ENCODE measurements at regions not wholly inside any gene's neighbourhood (a gene's known extent, or its start where the extent isn't known, plus 50 kb on each side); places are given as distances from the start of the nearest gene placed in this dataset.
A peak's percentile ranks its signal among the peaks of the same experiment; 100 is the strongest.
"Not testable (repeated sequence)": the region's sequence is repeated elsewhere in the genome, so short reads cannot be mapped to it uniquely, and the experiment has no call there.

DNA sequence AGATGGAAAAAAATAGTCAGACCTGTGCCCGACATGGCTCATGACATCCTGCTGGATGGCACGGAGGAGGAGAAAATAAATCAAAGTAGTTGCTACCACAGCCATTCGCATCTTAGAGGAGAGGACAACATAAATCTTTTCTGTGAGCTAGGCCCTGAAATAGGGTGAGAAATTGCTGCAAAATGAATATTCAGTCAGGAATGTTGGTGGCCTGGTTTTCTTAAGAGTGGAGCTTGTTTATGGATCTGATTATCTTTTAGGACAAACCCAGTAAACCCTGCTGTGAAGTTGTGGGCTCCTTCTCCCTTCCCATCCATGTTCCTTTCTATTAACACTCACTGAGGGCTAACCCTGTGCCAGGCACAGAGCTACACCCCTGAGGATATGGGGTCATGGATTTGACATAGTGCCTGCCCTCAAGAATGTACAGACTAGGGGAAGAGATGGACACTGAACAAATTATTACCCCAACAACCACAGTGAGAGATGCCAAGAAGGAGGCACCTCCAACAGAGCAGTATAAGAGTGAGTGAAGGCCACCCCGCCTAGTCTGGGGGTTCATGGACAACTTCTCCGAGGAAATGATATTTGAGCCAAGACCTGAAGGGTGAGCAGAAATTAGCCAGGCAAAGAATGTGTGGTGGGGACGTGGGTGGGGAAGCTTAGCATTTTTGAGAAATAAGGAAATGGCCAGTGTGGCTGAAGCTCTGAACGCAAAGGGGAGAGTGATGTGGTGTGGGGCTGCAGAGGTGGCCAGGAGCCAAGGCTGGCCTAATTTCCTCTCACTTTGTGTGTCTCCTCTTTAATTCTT, 68.9 kb upstream of the ARL8B start:
- FAIRE-seq (no peak), DNase-seq (peak in 1 of 6 donors; percentile 38), ATAC-seq (peak in 2 of 4 donors; percentile 26 to 37)
- 79 to 82% methylated on average over 7 of the region's 7 CpGs for WGBS, 2 donors
- TF ChIP-seq, protein P1, sequence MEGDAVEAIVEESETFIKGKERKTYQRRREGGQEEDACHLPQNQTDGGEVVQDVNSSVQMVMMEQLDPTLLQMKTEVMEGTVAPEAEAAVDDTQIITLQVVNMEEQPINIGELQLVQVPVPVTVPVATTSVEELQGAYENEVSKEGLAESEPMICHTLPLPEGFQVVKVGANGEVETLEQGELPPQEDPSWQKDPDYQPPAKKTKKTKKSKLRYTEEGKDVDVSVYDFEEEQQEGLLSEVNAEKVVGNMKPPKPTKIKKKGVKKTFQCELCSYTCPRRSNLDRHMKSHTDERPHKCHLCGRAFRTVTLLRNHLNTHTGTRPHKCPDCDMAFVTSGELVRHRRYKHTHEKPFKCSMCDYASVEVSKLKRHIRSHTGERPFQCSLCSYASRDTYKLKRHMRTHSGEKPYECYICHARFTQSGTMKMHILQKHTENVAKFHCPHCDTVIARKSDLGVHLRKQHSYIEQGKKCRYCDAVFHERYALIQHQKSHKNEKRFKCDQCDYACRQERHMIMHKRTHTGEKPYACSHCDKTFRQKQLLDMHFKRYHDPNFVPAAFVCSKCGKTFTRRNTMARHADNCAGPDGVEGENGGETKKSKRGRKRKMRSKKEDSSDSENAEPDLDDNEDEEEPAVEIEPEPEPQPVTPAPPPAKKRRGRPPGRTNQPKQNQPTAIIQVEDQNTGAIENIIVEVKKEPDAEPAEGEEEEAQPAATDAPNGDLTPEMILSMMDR (IDR thresholded peaks at IDR 0.05) = no peak
- Histone ChIP-seq H3K4me3 (no peak overlapping the region), H3K4me1 (no peaks in the 10 kb centered on the region), H3K27ac (no peak overlapping the region), H3K9me3 (no peaks in the 10 kb centered on the region), H3K36me3 (no peaks in the 10 kb centered on the region), H3K27me3 (no peaks in the 10 kb centered on the region)
- intact Hi-C loops (cut with DNase I) = loop anchor here in 2 of 3 donors (10.0 kb wide), 2 partner anchors 338 to 348 kb away; no protein-coding TSS in a partner anchor

DNA sequence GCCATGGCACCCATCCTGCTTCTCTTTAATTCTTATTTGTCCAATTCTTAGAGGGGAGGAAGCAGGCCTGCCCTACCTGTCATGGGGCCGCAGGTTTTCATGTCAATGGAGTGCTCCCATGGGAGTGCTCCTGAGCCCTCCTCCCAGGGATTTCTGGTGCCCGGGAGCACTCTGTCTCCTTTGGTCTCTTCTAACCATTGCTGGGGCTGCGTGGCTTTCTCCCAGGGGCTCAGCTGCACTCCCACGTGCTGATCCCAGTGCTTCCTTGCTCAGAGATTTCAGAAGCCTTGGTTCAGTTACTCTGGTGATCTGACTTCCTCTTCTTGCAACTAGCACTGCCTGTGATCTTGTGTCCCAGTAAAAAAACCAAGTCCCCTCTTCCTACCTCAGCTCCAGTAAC, 68.0 kb upstream of the ARL8B start:
- FAIRE-seq (no peak), DNase-seq (no peak), ATAC-seq (peak in 2 of 4 donors; percentile 10 to 18)
- H3K27ac ChIP-seq = peak overlapping the region in 1 of 4 donors; percentile 19
- TF ChIP-seq, protein P1 (IDR thresholded peaks at IDR 0.05) = no peak
- H3K36me3 ChIP-seq = no peaks in the 10 kb centered on the region
- no peak overlapping the region for H3K4me3 ChIP-seq
- H3K4me1 ChIP-seq = no peaks in the 10 kb centered on the region
- intact Hi-C loops (cut with DNase I) = loop anchor here in 2 of 3 donors (10.0 kb wide), 2 partner anchors 339 to 349 kb away; no protein-coding TSS in a partner anchor
- no peaks in the 10 kb centered on the region for H3K9me3 ChIP-seq
- WGBS, 2 donors = 79 to 92% methylated on average over 4 of the region's 4 CpGs
- no peaks in the 10 kb centered on the region for H3K27me3 ChIP-seq

GRCh38 chr3:5054579-5054978, 67.5 kb upstream of the ARL8B start:
- DNase-seq, H3K4me3 ChIP-seq, H3K27me3 ChIP-seq, H3K4me1 ChIP-seq, H3K27ac ChIP-seq, H3K9me3 ChIP-seq, FAIRE-seq, ATAC-seq, H3K36me3 ChIP-seq: not testable (repeated sequence)
- 53 to 78% methylated on average over 6 of the region's 6 CpGs for WGBS, 2 donors
- intact Hi-C loops (cut with DNase I) = loop anchor here in 2 of 3 donors (10.0 kb wide), 2 partner anchors 340 to 350 kb away; no protein-coding TSS in a partner anchor

GRCh38 chr3:5055357-5056110, 66.6 kb upstream of the ARL8B start:
- ATAC-seq (no peak), DNase-seq (no peak), FAIRE-seq (no peak)
- Histone ChIP-seq H3K4me3 (no peak overlapping the region), H3K9me3 (no peaks in the 10 kb centered on the region), H3K4me1 (no peaks in the 10 kb centered on the region), H3K27me3 (no peaks in the 10 kb centered on the region), H3K27ac (peak overlapping the region in 1 of 4 donors; percentile 36), H3K36me3 (no peaks in the 10 kb centered on the region)
- WGBS, 2 donors = 69% methylated on average over 6 of the region's 6 CpGs
- intact Hi-C loops (cut with DNase I) = loop anchor here (5.0 to 10.0 kb wide), 3 partner anchors 341 to 351 kb away; no protein-coding TSS in a partner anchor
- TF ChIP-seq, protein P1 (IDR thresholded peaks at IDR 0.05) = no peak

DNA sequence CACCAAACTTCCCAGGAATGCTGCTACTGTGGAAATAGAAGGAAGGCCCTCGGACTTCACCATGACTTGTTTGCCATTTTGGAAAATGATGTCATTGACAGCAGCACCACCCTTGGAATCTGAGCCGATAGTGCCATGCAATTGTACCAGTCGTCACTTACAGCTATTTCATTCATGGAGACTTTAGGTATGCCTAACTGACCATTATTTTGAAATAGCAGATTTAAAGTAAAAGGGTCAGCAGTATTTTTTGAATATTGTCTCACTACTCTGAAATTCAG, 66.0 kb upstream of the ARL8B start:
- TF ChIP-seq, protein P1 (IDR thresholded peaks at IDR 0.05) = no peak
- Histone ChIP-seq H3K36me3 (no peaks in the 10 kb centered on the region), H3K27me3 (no peaks in the 10 kb centered on the region), H3K4me3 (no peak overlapping the region), H3K27ac (no peak overlapping the region), H3K9me3 (no peaks in the 10 kb centered on the region), H3K4me1 (no peaks in the 10 kb centered on the region)
- DNase-seq = no peak
- intact Hi-C loops (cut with DNase I) = loop anchor here (5.0 to 10.0 kb wide), 3 partner anchors 341 to 351 kb away; no protein-coding TSS in a partner anchor
- no peak for ATAC-seq
- 80 to 88% methylated on average over 3 of the region's 3 CpGs for WGBS, 2 donors
- FAIRE-seq = no peak

Measured in pancreas (tissue), 10 donors.